Loucy (cell line): ENCODE measurements at regions not wholly inside any gene's neighbourhood (a gene's known extent, or its start where the extent isn't known, plus 50 kb on each side); places are given as distances from the start of the nearest gene placed in this dataset.

ENCODE experiments used
- EZH2phosphoT487 ChIP-seq: fragments of 200-600 bp; IDR thresholded peaks from 2 replicates; pipeline ENCODE4 v1.6.1; 2018; ENCODE audit warnings: antibody characterized with exemption, mild to moderate bottlenecking, moderate library complexity, borderline replicate concordance
- TF ChIP-seq, protein P1 (sequence below): fragments of 200-600 bp; sonication (generic); conservative IDR thresholded peaks from 2 replicates; pipeline ENCODE4 v1.5.1; 2014; ENCODE audit warnings: mild to moderate bottlenecking, antibody characterized with exemption, low read length

DNA sequence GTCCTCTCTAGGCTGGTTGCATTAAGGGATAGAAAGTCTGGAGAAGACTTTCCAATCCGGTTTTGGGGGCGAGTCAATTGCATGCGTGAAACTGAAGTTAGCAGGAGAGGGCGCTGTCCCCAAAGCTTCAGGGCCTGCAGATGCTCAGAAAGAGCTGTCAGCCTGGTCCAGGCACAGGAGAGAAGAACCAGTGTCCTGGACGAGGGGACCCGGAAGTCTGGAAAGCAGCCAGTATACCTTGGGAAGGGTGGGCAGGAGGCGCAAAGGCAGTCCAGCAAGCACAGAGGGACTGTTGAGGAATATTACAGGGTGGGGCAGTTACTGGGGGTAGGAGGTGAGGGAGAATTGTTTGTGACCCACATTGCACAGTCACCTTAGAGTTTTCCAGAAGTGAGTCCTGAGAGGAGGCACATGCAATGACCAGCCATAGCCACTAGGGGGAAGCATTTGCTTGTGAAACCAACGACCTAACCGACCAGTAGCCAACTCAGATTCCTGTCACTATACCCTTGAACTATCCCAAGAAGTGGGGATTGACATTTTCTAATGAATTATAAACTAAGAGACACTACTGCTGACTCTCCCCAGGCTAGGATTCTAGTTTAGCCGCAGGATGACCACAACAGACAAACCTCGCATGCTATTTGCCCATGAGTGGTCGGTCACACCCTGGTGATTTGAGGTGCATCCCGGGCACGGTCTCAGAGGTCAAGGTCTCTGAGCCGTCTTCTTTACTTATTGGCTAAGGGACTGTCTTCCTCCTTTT lies 172.8 kb downstream of the RDH14 start:
- TF ChIP-seq, protein P1, sequence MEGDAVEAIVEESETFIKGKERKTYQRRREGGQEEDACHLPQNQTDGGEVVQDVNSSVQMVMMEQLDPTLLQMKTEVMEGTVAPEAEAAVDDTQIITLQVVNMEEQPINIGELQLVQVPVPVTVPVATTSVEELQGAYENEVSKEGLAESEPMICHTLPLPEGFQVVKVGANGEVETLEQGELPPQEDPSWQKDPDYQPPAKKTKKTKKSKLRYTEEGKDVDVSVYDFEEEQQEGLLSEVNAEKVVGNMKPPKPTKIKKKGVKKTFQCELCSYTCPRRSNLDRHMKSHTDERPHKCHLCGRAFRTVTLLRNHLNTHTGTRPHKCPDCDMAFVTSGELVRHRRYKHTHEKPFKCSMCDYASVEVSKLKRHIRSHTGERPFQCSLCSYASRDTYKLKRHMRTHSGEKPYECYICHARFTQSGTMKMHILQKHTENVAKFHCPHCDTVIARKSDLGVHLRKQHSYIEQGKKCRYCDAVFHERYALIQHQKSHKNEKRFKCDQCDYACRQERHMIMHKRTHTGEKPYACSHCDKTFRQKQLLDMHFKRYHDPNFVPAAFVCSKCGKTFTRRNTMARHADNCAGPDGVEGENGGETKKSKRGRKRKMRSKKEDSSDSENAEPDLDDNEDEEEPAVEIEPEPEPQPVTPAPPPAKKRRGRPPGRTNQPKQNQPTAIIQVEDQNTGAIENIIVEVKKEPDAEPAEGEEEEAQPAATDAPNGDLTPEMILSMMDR: peak; percentile 91
- TF ChIP-seq EZH2phosphoT487: no peak
